GM08714 (cell line): ENCODE measurements at regions not wholly inside any gene's neighbourhood (a gene's known extent, or its start where the extent isn't known, plus 50 kb on each side); places are given as distances from the start of the nearest gene placed in this dataset.
"Not testable (repeated sequence)": the region's sequence is repeated elsewhere in the genome, so short reads cannot be mapped to it uniquely, and the experiment has no call there.

ENCODE experiments used
- H3K4me3 ChIP-seq: fragments of 200-500 bp; sonication (Bioruptor generic); 2 replicates; pipeline ENCODE4 v1.5.1; 2014; ENCODE audit warnings: mild to moderate bottlenecking, low read length, inconsistent platforms
- ZNF274 ChIP-seq: IDR thresholded peaks from 2 replicates; pipeline ENCODE4 v1.6.1; 2012; ENCODE audit warnings: mild to moderate bottlenecking, low read depth, low read length

DNA sequence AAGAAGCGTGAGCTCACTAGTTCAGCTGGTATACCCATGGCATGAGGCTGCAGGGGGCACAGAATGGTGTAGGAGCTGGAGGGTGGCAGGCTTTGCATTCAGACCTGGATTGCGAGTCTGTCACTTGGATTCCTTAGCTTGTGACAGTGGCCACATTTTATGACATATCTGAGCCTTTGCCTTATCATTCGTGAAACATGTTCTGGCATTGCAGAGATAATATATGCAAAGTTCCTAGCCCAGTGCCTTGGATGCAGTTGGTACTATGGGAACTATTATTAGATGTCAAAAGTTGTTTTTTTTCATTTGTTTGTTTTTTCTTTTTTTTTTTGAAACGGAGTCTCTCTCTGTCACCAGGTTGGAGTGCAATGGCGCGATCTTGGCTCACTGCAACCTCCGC lies 230.7 kb upstream of the PRDM1 start:
- no peak for TF ChIP-seq ZNF274

DNA sequence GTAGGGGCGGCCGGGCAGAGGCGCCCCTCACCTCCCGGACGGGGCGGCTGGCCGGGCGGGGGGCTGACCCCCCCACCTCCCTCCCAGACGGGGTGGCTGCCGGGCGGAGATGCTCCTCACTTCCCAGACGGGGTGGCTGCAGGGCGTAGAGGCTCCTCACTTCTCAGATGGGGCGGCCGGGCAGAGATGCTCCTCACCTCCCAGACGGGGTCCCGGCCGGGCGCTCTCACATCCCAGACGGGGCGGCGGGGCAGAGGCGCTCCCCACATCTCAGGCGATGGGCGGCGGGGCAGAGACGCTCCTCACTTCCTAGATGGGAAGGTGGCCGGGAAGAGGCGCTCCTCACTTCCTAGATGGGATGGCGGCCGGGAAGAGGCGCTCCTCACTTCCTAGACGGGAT lies 232.2 kb upstream of the PRDM1 start:
- not testable (repeated sequence) for H3K4me3 ChIP-seq

More for the DNA sequence above, 230.7 kb upstream of the PRDM1 start:
- no peak overlapping the region for H3K4me3 ChIP-seq

DNA sequence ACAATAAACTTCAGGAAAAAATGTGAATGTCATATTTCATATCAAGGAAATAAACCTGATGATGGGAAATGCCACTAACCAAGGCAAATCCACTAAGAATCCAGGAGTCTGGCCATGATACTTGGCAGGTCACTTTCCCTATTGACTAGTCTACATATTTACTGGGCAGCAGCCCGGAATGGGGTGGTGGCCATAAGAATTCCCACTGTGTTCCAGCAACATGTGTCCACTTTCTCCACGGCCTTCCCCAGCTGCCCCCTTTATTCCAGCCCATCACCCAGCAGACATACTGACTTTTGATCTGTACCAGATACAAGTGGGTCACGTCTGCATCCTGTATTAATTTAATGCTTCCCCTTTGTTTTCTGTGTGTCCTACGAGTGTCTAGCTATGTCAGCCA lies 234.5 kb upstream of the PRDM1 start:
- TF ChIP-seq ZNF274: no peak

DNA sequence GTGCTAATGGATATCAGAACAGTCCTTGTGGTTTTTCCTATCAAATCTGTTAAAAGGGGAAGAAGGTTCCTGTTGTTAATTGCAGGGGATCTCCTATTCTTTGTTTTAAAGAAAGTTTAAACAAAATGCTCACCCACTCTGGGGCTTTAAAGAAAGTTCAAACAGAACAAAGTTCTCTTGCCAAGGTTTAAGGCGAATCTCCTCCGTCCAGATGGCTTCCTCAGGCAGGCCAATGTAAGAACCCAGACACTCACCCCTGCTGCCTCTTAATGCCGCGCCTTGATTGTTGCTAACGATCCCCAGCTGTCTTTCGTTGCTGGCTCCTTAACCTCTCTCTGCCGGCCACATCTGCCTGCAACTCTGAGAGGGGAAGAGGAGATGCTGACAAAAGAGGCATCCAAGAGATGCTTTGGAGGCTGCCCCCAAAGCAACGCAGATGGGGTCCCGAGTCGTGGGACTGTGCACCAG lies 235.0 kb upstream of the PRDM1 start:
- no peak overlapping the region for H3K4me3 ChIP-seq
- no peak for TF ChIP-seq ZNF274

More for the DNA sequence above, 234.5 kb upstream of the PRDM1 start:
- no peak overlapping the region for H3K4me3 ChIP-seq

DNA sequence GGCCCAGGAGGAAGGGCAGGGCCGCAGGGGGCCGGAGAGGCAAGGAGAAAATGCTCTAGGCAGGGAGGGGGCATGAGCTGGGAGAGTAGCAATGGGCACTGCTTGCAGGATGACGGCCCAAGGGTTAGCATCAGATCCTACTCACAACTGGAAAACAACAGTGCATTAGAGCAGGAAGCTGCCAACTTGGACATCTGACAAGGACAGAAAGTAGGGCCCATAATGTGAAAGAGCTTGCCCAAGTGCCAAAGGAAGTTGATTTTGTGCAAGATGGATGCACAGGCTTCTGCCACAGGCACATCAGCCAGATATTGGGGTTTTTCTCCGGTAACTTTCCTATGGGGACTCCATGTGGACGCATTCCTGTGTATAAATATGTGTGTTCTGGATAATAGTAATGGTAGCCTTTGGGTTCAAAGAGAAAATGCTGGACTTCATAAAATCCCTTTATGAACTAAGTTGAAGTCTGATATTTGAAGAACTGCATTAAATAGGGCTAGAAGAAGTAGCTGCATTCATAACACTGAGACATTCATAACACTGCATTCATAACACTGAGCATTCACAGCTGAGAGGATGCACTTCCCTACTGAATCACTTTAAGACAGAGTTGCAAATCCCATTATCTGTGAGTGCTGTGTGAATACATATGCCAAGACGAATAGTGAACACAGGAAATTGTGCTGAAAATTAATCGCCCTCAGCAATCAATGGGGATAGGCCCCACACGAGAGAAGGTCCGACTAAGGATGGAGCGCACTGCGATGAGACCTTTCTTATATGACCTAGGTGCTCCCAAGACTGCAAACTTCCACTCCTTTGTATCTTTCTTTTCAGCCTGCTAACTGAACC lies 235.6 kb upstream of the PRDM1 start:
- H3K4me3 ChIP-seq: no peak overlapping the region
- TF ChIP-seq ZNF274: no peak

DNA sequence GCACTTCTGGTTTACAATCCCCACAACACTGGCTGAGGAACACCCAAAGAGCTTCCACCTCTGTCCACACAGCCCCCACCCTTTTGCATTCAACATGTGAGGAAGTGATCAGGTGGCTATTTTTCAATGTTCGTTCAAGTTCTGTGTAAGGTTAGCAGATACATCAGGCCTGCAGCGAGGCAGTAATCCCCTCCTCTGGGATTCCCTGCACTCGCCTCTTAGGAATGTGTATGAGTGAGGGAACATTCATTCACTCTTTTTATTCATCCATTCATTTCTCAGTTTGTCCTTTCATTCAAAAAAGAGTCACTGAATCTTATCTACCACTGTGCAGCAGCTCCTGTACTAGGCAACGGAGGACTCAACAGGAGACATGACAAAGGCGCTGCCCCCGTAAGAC lies 236.4 kb upstream of the PRDM1 start:
- TF ChIP-seq ZNF274: no peak
- no peak overlapping the region for H3K4me3 ChIP-seq

DNA sequence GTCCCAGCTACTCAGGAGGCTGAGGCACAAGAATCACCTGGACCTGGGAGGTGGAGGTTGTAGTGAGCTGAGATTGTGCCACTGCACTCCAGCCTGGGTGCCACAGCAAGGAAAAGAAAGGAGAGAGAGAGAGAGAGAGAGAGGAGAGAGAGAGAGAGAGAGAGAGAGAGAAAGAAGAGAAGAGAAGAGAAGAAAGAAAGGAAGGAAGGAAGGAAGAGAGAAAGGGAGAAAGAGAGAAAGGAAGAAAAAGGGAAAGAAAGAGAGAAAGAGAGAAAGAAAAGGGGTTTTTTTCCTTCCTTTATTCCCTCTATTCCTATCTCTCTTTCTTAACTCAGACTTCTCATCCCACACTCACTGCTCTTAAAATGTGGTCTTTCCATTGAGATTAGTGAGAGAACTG lies 238.7 kb upstream of the PRDM1 start:
- no peak for TF ChIP-seq ZNF274
- no peak overlapping the region for H3K4me3 ChIP-seq

DNA sequence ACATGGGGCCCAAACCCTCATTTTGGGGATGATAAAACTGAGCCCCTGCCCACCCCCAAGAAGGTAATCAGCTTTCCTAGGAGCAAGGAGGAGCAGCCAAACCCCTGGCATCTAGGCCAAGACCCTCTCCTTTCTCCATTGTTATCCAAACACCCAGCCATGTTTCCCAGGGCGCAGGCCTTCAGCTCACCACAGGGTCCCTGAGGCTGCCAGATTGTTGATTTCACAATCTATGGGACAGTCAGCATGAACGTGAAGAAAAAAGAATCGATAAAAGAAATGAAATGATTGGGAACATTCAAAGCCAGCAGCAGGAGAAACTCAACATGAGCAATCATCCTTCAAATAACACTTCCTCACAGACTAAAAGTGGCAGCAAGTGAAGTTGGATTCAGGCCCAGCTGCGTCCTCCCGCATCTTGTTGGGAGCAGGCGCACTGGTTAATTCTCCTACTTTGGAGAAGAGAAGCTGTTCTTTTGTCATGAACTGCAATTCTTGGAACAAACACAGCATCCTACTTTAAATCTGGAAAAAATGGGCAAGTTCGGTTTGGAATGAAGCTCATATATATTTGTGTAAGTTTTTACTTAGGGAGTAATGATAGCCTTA lies 241.8 kb upstream of the PRDM1 start:
- no peak for TF ChIP-seq ZNF274

DNA sequence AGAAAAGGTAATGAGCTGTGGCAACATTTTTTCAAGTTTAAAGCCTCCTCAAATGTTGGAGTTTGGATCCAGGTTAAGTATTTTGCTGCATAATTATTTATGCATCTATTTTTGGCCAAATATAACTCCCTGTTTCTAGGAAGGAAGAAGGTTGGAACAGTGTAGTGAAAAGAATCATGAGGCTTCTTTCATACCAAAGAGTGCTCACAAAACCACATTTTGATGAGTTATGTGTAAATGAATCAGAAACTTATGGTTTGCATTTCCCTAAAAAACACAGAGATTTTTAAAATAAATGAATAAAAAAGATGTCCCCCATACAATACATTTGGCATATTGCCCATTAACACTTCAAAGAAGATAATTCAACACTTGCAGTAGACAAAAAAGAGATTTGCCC lies 246.9 kb upstream of the PRDM1 start:
- no peak for TF ChIP-seq ZNF274
- H3K4me3 ChIP-seq: no peak overlapping the region

More for the DNA sequence above, 241.8 kb upstream of the PRDM1 start:
- no peak overlapping the region for H3K4me3 ChIP-seq

DNA sequence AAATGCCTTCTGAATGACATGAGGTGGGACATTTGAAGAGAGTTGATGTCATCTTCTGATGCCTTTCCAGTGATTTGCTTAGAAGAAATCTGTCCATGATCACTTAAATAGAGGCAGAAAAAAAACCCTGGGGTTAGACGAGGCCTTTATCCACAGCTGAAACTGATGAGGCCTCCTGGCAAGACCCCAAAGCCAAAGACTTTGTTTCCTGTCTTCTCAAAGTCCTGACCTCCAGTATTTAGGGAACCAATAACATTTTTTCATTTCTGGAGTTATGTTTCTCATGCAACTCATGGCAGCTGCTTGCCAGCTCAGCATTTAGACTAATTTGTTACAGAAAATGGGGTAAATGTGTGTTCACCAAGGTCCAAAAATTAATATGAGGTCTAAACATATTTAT lies 248.0 kb upstream of the PRDM1 start:
- no peak for TF ChIP-seq ZNF274
- H3K4me3 ChIP-seq: no peak overlapping the region

DNA sequence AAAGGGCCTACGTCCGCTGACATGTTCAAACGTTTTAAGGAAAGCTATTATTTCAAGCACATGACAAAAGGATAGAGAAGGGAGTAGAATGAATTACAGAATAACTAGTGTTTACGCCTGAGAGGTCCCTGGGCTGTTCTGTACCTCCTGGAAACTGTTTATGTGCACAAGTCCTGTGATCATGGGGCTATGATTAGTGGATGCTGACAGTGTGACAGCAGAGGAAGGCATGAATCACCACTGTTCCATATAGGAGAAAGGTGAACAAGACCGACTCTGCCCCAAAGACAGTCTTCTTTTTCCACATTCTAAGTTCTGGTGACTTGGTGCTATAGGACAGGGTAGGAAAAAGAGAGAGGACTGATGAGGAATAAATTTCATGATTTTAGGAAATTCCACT lies 249.2 kb upstream of the PRDM1 start:
- H3K4me3 ChIP-seq: no peak overlapping the region
- no peak for TF ChIP-seq ZNF274

DNA sequence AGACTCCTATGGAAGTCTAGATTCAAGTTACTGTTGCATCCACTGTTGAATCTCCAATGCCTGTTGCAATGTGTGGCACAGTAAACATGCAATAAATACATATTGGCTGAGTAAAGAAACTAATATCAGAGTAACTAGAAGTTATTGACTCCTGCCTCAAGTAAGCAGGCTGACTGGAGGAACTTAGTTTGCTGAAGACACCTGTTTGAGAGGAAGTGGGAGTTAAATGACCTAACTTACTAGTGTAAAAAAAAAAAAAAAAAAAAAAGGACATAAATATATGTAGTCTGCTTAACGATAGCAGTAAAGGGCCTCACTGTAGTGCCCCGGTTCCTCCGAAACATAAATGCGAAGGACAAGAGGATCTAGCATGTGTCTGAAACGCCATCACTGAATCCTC lies 249.8 kb upstream of the PRDM1 start:
- no peak overlapping the region for H3K4me3 ChIP-seq

DNA sequence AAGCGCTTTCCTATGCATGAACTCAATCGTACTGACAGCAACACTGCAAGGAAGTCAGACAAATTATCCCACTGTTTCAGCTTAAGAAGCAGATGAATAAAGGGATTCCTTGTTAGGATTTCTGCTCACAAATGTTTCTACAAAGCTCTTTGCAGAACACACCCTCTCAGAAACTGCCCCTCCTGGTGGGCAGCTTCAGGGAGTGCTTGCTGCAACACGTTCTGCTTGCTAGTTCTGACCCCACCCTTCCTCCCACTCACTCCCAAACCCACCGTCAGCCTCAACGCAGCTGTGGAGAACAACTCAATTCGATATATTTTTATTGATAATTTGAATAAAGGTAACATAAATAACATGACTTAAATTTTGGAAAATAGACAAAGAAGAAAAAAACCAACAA lies 250.8 kb upstream of the PRDM1 start:
- TF ChIP-seq ZNF274: no peak
- H3K4me3 ChIP-seq: no peak overlapping the region

More for the DNA sequence above, 249.8 kb upstream of the PRDM1 start:
- TF ChIP-seq ZNF274: no peak

DNA sequence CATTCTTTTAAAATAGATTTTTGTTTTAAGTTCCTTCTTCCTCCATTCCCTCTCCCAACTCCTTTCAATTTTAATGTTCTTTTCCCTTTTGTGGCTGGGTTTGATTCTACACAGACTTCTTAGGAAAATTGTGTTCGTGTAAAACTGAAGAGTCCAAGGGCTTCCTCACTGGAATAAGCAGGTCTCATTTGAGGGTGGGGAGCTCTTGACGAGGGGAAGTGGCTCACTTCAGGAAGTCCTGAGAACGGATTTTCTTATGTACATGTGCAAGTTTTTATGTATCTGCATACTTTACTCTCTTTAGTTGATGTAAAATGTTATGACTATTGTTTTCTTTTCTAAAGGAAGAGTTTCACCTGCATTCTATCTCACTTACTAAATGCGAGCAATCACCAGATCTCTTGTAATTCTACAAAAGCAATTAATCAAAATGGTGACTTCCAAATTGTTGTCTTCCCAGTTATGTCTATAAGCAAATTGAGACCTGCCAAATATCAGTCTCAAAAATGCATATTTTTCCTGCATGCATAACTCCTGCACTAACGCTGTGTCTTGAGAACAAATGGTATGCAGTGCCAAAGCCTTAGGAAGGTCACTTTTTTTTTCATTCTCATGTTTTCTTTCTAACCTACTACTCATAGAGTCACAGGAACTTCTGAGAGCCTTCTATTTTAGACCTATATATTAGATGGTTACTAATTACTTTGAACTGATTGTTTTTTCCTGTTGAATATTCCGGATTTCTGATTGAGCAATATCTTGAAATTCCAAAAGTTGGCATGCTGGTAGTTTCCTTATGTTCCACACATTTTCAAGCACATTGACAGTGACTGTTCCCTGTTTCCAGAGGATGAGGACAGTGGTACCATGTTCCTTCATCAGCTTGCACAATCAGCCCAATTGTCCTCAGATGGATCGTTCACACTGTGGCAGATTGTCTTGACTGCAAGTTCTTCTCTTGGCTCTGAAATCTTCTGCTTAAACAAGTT lies 251.9 kb upstream of the PRDM1 start:
- no peak for TF ChIP-seq ZNF274
- H3K4me3 ChIP-seq: no peak overlapping the region
